DOHH2 (cell line): ENCODE measurements at regions not wholly inside any gene's neighbourhood (a gene's known extent, or its start where the extent isn't known, plus 50 kb on each side); places are given as distances from the start of the nearest gene placed in this dataset.

Experiments
- H3F3A ChIP-seq: fragments of 200-600 bp; sonication (generic), shearing (Covaris generic); 2 replicates; pipeline ENCODE4 v1.6.0; 2016; ENCODE audit warnings: antibody characterized with exemption, mild to moderate bottlenecking; ENCODE audit not compliant: control insufficient read depth, insufficient read depth
- H3K27ac ChIP-seq: fragments of 200-600 bp; sonication (generic); 2 replicates; pipeline ENCODE4 v1.5.1; 2014; ENCODE audit warnings: low read depth, mild to moderate bottlenecking, low read length, moderate library complexity
- H3K27me3 ChIP-seq: fragments of 200-600 bp; sonication (generic); 2 replicates; pipeline ENCODE4 v1.6.1; 2014; ENCODE audit warnings: mild to moderate bottlenecking, low read length, mixed read lengths; ENCODE audit not compliant: control insufficient read depth
- H3K36me3 ChIP-seq: fragments of 200-600 bp; sonication (generic); 2 replicates; pipeline ENCODE4 v1.6.1; 2014; ENCODE audit warnings: mild to moderate bottlenecking, low read length, moderate library complexity, mixed read lengths; ENCODE audit not compliant: control insufficient read depth
- H3K4me1 ChIP-seq: fragments of 200-600 bp; sonication (generic); 2 replicates; pipeline ENCODE4 v1.6.1; 2014; ENCODE audit warnings: mild to moderate bottlenecking, low read length, mixed read lengths; ENCODE audit not compliant: control insufficient read depth
- H3K4me2 ChIP-seq: fragments of 200-600 bp; sonication (generic); 2 replicates; pipeline ENCODE4 v1.6.0; 2014; ENCODE audit warnings: mild to moderate bottlenecking, low read length, moderate library complexity
- H3K4me3 ChIP-seq: fragments of 200-600 bp; sonication (generic); 2 replicates; pipeline ENCODE4 v1.5.1; 2014; ENCODE audit warnings: mild to moderate bottlenecking, low read length, mixed read lengths
- H3K79me2 ChIP-seq: fragments of 200-600 bp; sonication (generic); 2 replicates; pipeline ENCODE4 v1.6.1; 2014; ENCODE audit warnings: mild to moderate bottlenecking, low read length, mixed read lengths; ENCODE audit not compliant: control insufficient read depth
- H3K9me2 ChIP-seq: fragments of 200-600 bp; sonication (generic); replicated peaks from 2 replicates; pipeline ENCODE4 v1.6.1; 2014; ENCODE audit warnings: mild to moderate bottlenecking, low read length, mixed read lengths; ENCODE audit not compliant: control insufficient read depth
- H3K9me3 ChIP-seq: fragments of 200-600 bp; sonication (generic); 2 replicates; pipeline ENCODE4 v1.6.1; 2014; ENCODE audit warnings: antibody characterized with exemption, low read length, mixed read lengths; ENCODE audit not compliant: control insufficient read depth, insufficient read depth
- H4K20me1 ChIP-seq: fragments of 200-600 bp; sonication (generic); 2 replicates; pipeline ENCODE4 v1.6.0; 2014; ENCODE audit warnings: low read depth, mild to moderate bottlenecking, antibody characterized with exemption, low read length, moderate library complexity; ENCODE audit not compliant: control insufficient read depth, insufficient read depth
- CTCF ChIP-seq: fragments of 200-600 bp; sonication (generic); IDR thresholded peaks from one replicate; pipeline ENCODE4 v1.5.1; 2014; ENCODE audit warnings: antibody characterized with exemption, mild to moderate bottlenecking, low read depth, low read length; ENCODE audit not compliant: poor library complexity, severe bottlenecking
- EZH2phosphoT487 ChIP-seq: fragments of 200-600 bp; sonication (generic); IDR thresholded peaks from 2 replicates; pipeline ENCODE4 v1.6.1; 2017; ENCODE audit warnings: borderline replicate concordance, mild to moderate bottlenecking, antibody characterized with exemption, low read length, moderate library complexity, mixed read lengths

GRCh38 chr2:187008111-187008510 lies 159.1 kb upstream of the ZSWIM2 start:
- Histone ChIP-seq H3K9me3 (no peaks in the 10 kb centered on the region), H3K27ac (no peak overlapping the region), H3K9me2 (no peaks in the 10 kb centered on the region), H3K4me2 (no peak overlapping the region), H3K27me3 (no peaks in the 10 kb centered on the region), H3K4me3 (no peak overlapping the region), H3K79me2 (no peaks in the 10 kb centered on the region), H3K36me3 (no peaks in the 10 kb centered on the region), H3K4me1 (no peaks in the 10 kb centered on the region), H4K20me1 (no peaks in the 10 kb centered on the region), H3F3A (no peaks in the 10 kb centered on the region)
- TF ChIP-seq CTCF = no peak
- no peak for TF ChIP-seq EZH2phosphoT487

- no peak overlapping the region for H3K4me3 ChIP-seq
- H3K9me3 ChIP-seq = no peaks in the 10 kb centered on the region
- H3K27ac ChIP-seq = no peak overlapping the region
- TF ChIP-seq EZH2phosphoT487 (no peak), CTCF (no peak)
- H3K27me3 ChIP-seq = no peaks in the 10 kb centered on the region
- H3F3A ChIP-seq = no peaks in the 10 kb centered on the region
- H3K9me2 ChIP-seq = no peaks in the 10 kb centered on the region
- no peak overlapping the region for H3K4me2 ChIP-seq
- H3K4me1 ChIP-seq = no peaks in the 10 kb centered on the region
- H3K79me2 ChIP-seq = no peaks in the 10 kb centered on the region
- H3K36me3 ChIP-seq = no peaks in the 10 kb centered on the region
- no peaks in the 10 kb centered on the region for H4K20me1 ChIP-seq
Measured at GRCh38 chr2:187003611-187004010, 154.6 kb upstream of the ZSWIM2 start.

- no peaks in the 10 kb centered on the region for H3K27me3 ChIP-seq
- H3K36me3 ChIP-seq = no peaks in the 10 kb centered on the region
- no peaks in the 10 kb centered on the region for H3K4me1 ChIP-seq
- no peaks in the 10 kb centered on the region for H3K9me3 ChIP-seq
- no peaks in the 10 kb centered on the region for H3K79me2 ChIP-seq
- H3K27ac ChIP-seq = no peak overlapping the region
- H4K20me1 ChIP-seq = no peaks in the 10 kb centered on the region
- no peaks in the 10 kb centered on the region for H3K9me2 ChIP-seq
- TF ChIP-seq EZH2phosphoT487 (no peak), CTCF (no peak)
- no peak overlapping the region for H3K4me2 ChIP-seq
- no peaks in the 10 kb centered on the region for H3F3A ChIP-seq
- H3K4me3 ChIP-seq = no peak overlapping the region
Measured at GRCh38 chr2:187003038-187003554, 154.1 kb upstream of the ZSWIM2 start.

- H3K9me3 ChIP-seq = no peaks in the 10 kb centered on the region
- no peaks in the 10 kb centered on the region for H3K9me2 ChIP-seq
- no peak overlapping the region for H3K4me3 ChIP-seq
- H3K27me3 ChIP-seq = no peaks in the 10 kb centered on the region
- no peaks in the 10 kb centered on the region for H3K79me2 ChIP-seq
- no peak overlapping the region for H3K4me2 ChIP-seq
- H4K20me1 ChIP-seq = no peaks in the 10 kb centered on the region
- no peak for TF ChIP-seq EZH2phosphoT487
- no peak for TF ChIP-seq CTCF
- H3K4me1 ChIP-seq = no peaks in the 10 kb centered on the region
- no peak overlapping the region for H3K27ac ChIP-seq
- H3K36me3 ChIP-seq = no peaks in the 10 kb centered on the region
- no peaks in the 10 kb centered on the region for H3F3A ChIP-seq
Measured at GRCh38 chr2:187002242-187002641, 153.3 kb upstream of the ZSWIM2 start.
